Common myeloid progenitor, CD34-positive (primary cell): ENCODE measurements at regions not wholly inside any gene's neighbourhood (a gene's known extent, or its start where the extent isn't known, plus 50 kb on each side); places are given as distances from the start of the nearest gene placed in this dataset.

Experiments
- CTCF ChIA-PET: fragments of 350-600 bp; sonication (Branson Sonifier 250); formaldehyde crosslinking; loops from one replicate; lab custom pipeline; 2021; ENCODE audit warnings: antibody characterized with exemption; lab: Charles Lee
- POLR2A ChIA-PET: fragments of 350-600 bp; sonication (Branson Sonifier 250); formaldehyde crosslinking; loops from one replicate; lab custom pipeline; 2021; ENCODE audit warnings: antibody characterized with exemption; lab: Charles Lee
- DNase-seq, 3 donors: peaks; one replicate each; pipeline versions ENCODE4 v3.0.0 to v3.0.0-alpha.2; 2013
- H3K27ac ChIP-seq, 2 experiments: 1 replicate in 1 of 2; 2 replicates in 1 of 2; pipeline ENCODE4 v1.7.0; 2013; ENCODE audit warnings: inconsistent platforms in 2 of 2, low read length in 2 of 2, mild to moderate bottlenecking in 2 of 2, low read depth in 1 of 2, moderate library complexity in 1 of 2; ENCODE audit not compliant: severe bottlenecking in 2 of 2, insufficient read depth in 1 of 2, poor library complexity in 1 of 2
- H3K27me3 ChIP-seq, 5 experiments: replicated peaks in 2 of 5; 1 replicate in 3 of 5; 2 replicates in 2 of 5; pipeline versions ENCODE4 v1.6.1 to v1.7.0; 2013; ENCODE audit warnings: low read length in 4 of 5, mild to moderate bottlenecking in 2 of 5, moderate library complexity in 2 of 5, inconsistent platforms in 1 of 5; ENCODE audit not compliant: insufficient read depth in 5 of 5, control insufficient read depth in 4 of 5
- H3K36me3 ChIP-seq, 4 experiments: 1 replicate in 2 of 4; 2 replicates in 2 of 4; pipeline versions ENCODE4 v1.6.1 to v1.7.0; 2013; ENCODE audit warnings: low read length in 3 of 4, control low read depth in 1 of 4, mild to moderate bottlenecking in 1 of 4; ENCODE audit not compliant: control insufficient read depth in 4 of 4, insufficient read depth in 4 of 4
- H3K4me1 ChIP-seq, 4 experiments: 1 replicate in 3 of 4; 2 replicates in 1 of 4; pipeline versions ENCODE4 v1.6.1 to v1.7.1; 2013; ENCODE audit warnings: low read length in 3 of 4, mild to moderate bottlenecking in 3 of 4, control low read depth in 1 of 4, inconsistent platforms in 1 of 4, moderate library complexity in 1 of 4; ENCODE audit not compliant: control insufficient read depth in 4 of 4, insufficient read depth in 4 of 4; ENCODE audit errors: control extremely low read depth in 1 of 4
- H3K4me3 ChIP-seq, 7 experiments: 1 replicate in 4 of 7; 2 replicates in 3 of 7; pipeline versions ENCODE4 v1.5.1 to v1.7.0; 2013; ENCODE audit warnings: mild to moderate bottlenecking in 7 of 7, low read length in 6 of 7, moderate library complexity in 6 of 7, inconsistent platforms in 2 of 7, low read depth in 2 of 7, control low read depth in 1 of 7; ENCODE audit not compliant: insufficient read depth in 4 of 7, control insufficient read depth in 1 of 7; ENCODE audit errors: extremely low read depth in 1 of 7
- H3K9me3 ChIP-seq, 5 experiments: 1 replicate in 4 of 5; 2 replicates in 1 of 5; pipeline versions ENCODE4 v1.6.1 to v1.7.1; 2013; ENCODE audit warnings: low read length in 4 of 5, mild to moderate bottlenecking in 2 of 5, inconsistent platforms in 1 of 5, low read depth in 1 of 5, moderate library complexity in 1 of 5; ENCODE audit not compliant: control insufficient read depth in 4 of 5, insufficient read depth in 2 of 5; ENCODE audit errors: control extremely low read depth in 1 of 5
- WGBS: methylation state at CpG from one replicate; pipeline ENCODE4 v1.1.5; 2013; ENCODE audit not compliant: insufficient coverage; 5-methylcytosine and 5-hydroxymethylcytosine counted together

DNA sequence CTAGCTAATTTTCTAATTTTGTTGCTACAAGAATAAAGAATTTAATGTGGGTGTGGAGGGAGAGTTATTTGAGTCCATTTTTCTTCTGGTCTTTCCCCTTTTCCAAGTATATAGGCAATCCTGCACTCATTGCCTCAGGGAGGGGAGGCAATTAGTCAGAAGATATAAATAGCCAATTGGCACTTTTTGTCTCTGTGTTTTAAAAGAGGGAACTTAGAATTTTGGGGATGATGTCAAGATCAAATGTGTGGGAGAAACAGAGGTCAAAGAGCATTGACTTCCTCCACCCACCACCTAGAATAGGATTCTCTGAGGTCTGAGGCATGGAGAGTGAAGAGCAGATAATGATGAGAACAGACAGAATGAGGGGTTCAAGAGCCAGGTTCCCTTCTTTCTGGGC lies 120.3 kb upstream of the ZC3H12C start:
- ChIA-PET POLR2A (no interaction called here), CTCF (no interaction called here)
- H3K27me3 ChIP-seq = no peaks in the 10 kb centered on the region
- H3K27ac ChIP-seq = no peak overlapping the region
- peaks cover 16 to 39% (median 25%) of the 10 kb centered on the region in 4 experiments for H3K4me1 ChIP-seq
- H3K36me3 ChIP-seq = no peaks in the 10 kb centered on the region
- peaks cover 0 to 4% (median 0%) of the 10 kb centered on the region in 5 experiments for H3K9me3 ChIP-seq
- H3K4me3 ChIP-seq = no peak overlapping the region
- DNase-seq = no peak

DNA sequence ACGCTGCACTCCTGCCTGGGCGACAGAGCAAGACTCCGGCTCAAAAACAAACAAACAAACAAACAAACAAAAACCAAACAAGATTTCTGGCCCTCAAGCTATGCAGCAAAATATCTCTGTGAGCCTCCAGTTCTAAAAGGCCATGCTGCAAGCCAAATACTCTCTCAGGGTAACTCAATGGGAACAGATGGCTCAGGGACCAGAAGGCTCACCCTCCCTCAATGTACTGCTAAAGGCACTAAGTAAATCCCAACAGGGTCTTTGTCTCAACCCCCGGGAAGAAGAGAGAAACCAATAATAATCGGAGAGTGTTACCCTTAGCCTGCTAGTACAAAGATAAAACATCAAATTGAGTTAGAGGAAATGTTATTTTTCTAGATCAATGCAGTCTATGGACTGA lies 119.7 kb upstream of the ZC3H12C start:
- H3K27ac ChIP-seq = no peak overlapping the region
- POLR2A ChIA-PET = no interaction called here
- no peak overlapping the region for H3K4me3 ChIP-seq
- H3K4me1 ChIP-seq = peaks cover 16 to 39% (median 25%) of the 10 kb centered on the region in 4 experiments
- WGBS = 100% methylated on average over 1 of the region's 5 CpGs
- no peaks in the 10 kb centered on the region for H3K27me3 ChIP-seq
- H3K36me3 ChIP-seq = no peaks in the 10 kb centered on the region
- DNase-seq = no peak
- CTCF ChIA-PET = no interaction called here
- H3K9me3 ChIP-seq = peaks cover 0 to 4% (median 0%) of the 10 kb centered on the region in 5 experiments

DNA sequence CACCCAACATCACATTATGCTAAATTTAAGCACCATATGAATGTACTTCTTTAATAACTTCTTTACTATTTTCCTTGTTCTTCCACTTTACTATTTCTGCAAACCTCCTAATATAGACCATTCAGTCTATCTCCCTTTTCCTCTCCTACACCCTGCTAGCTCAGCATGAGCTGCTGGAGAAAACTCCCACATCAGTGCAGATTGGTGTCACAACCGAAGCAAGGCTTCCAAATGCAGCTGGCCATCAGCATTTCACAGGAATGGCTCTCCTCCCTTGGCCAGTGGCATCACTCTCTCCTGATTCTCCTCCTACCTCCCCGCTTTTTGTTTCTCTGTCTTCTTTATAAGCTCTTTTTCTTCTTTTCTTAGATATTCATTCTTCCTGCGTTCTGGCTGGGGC lies 118.7 kb upstream of the ZC3H12C start:
- Histone ChIP-seq H3K9me3 (peaks cover 0 to 4% (median 0%) of the 10 kb centered on the region in 5 experiments), H3K4me1 (peaks cover 16 to 39% (median 25%) of the 10 kb centered on the region in 4 experiments), H3K27ac (no peak overlapping the region), H3K36me3 (no peaks in the 10 kb centered on the region), H3K27me3 (no peaks in the 10 kb centered on the region), H3K4me3 (no peak overlapping the region)
- 95% methylated on average over 2 of the region's 3 CpGs for WGBS
- POLR2A ChIA-PET = no interaction called here
- CTCF ChIA-PET = interaction anchor here (1.0 kb wide), 1 partner anchor 22 kb away, joined by 3 read pairs; no protein-coding TSS in a partner anchor
- no peak for DNase-seq

DNA sequence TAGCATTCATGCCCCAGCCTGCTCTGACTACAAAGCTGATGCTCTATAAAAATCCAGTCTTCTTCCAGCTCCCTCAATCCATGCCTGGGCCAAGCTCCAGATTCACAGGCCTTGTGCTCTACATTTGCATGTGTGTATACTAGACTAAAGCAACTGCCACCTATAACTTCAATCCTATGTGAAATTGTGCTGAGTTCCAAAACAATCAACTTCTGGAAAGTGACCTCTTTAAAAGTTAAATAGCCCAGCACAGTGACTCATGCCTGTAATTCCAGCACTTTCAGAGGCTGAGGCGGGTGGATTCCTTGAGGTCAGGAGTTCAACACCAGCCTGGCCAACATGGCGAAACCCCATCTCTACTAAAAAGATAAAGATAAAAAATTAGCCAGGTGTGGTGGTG lies 114.3 kb upstream of the ZC3H12C start:
- no peak overlapping the region for H3K4me3 ChIP-seq
- ChIA-PET POLR2A (no interaction called here), CTCF (no interaction called here)
- WGBS = no CpG with 5 or more reads among the region's 2 CpGs
- no peak for DNase-seq
- peaks cover 0 to 4% (median 0%) of the 10 kb centered on the region in 4 experiments for H3K4me1 ChIP-seq
- peaks cover 0 to 4% (median 0%) of the 10 kb centered on the region in 5 experiments for H3K9me3 ChIP-seq
- no peak overlapping the region for H3K27ac ChIP-seq
- H3K27me3 ChIP-seq = no peaks in the 10 kb centered on the region
- no peaks in the 10 kb centered on the region for H3K36me3 ChIP-seq

DNA sequence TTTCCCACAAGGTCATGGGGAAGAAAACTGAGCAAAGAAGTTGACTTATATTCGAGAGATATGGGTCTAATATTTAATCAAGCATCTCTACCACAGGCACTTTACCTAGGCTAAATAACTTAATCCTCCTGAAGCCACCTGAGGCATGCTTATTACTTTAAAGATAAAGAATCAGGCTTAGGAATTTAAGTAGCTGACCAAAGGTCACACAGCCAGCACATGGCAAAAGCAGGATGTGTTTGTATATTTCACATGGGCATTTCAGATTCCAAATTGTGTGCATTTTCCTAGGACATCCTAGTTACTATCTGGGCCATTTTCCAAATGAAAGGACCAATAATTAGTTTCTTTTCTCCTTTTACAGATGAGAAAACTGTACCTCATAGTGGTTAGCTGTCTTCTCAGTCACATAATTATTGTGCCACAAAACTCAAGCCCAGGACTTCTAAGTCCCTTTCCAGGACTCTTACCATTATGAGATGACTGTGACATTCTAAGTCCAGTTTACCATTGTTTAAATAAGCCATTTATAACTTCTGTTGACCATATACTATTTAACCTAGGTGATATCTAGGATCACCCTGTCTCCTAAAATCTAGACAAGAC lies 112.1 kb upstream of the ZC3H12C start:
- Histone ChIP-seq H3K27me3 (no peaks in the 10 kb centered on the region), H3K27ac (no peak overlapping the region), H3K36me3 (no peaks in the 10 kb centered on the region), H3K4me1 (peaks cover 0 to 17% (median 6%) of the 10 kb centered on the region in 4 experiments), H3K9me3 (peaks cover 0 to 4% (median 0%) of the 10 kb centered on the region in 5 experiments), H3K4me3 (no peak overlapping the region)
- CTCF ChIA-PET = no interaction called here
- no CpG with 5 or more reads among the region's 1 CpG for WGBS
- no peak for DNase-seq
- POLR2A ChIA-PET = no interaction called here

DNA sequence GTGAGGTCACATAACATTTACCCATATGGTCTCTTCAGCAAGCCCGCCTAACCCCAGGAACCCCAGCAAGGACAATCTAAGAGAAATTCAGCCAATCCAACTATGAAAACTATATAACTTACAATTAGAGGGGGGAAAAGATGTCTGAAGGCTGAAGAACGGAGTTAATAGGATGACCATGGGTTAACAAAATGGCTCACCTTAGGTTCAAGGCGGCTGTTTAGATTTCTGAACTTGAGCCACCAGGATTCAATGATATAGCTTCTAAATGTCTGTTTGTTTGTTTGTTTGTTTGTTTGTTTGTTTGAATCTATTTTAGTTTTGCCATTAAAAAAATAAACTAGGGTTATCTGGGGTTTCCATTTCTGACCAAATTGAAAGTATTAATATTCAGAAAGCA lies 109.8 kb upstream of the ZC3H12C start:
- 90% methylated on average over 2 of the region's 3 CpGs for WGBS
- POLR2A ChIA-PET = no interaction called here
- CTCF ChIA-PET = interaction anchor here (1.2 kb wide), 1 partner anchor 16 kb away, joined by 4 read pairs; no protein-coding TSS in a partner anchor

DNA sequence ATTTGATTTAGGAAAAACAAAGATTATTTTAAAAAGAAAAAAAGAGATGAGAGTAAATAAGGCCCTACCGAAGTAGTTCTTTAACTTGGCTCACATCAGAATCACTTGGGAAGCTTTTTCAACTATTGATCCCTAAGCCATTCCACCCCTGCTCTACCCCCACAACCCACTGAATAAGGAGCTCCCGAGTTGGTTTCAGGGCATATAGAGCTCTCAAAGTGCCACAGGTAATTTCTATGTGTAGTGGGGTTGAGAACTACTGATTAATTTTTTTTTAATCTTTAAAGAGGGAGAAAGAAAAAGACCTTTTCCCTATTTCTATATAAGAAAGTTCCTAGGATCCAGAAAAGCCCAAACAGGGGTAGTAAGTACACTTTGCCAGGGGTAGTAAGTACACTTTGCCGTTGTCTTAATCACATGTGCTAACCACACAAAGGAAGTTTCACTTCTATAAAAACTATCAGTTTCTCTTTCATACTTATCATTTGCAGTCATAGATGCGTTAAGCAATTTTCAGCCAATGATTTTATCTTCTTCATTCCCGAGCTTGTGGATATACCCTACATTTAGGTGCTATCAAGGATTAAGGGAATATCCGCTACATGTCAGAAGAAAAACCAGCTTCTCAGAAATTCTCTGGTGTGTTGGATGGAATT lies 108.4 kb upstream of the ZC3H12C start:
- Histone ChIP-seq H3K27me3 (no peaks in the 10 kb centered on the region), H3K4me3 (peak overlapping the region in 3 of 7 experiments; percentile 2 to 57 (median 9)), H3K27ac (peak overlapping the region; percentile 7 to 69), H3K36me3 (peaks cover 0 to 2% (median 0%) of the 10 kb centered on the region in 4 experiments), H3K9me3 (peaks cover 0 to 4% (median 0%) of the 10 kb centered on the region in 5 experiments), H3K4me1 (peaks cover 0 to 17% (median 6%) of the 10 kb centered on the region in 4 experiments)
- 0% methylated on average over 1 of the region's 6 CpGs for WGBS
- ChIA-PET POLR2A (interaction anchor here (0.6 kb wide), 1 partner anchor 1377 kb away, joined by 3 read pairs; no protein-coding TSS in a partner anchor), CTCF (interaction anchor here (0.8 kb wide), 1 partner anchor 195 kb away, joined by 4 read pairs; no protein-coding TSS in a partner anchor)
- DNase-seq = peak; percentile 22 to 75 (median 56)

More for the DNA sequence above, 109.8 kb upstream of the ZC3H12C start:
- H3K27ac ChIP-seq = no peak overlapping the region
- H3K9me3 ChIP-seq = peaks cover 0 to 4% (median 0%) of the 10 kb centered on the region in 5 experiments
- no peaks in the 10 kb centered on the region for H3K27me3 ChIP-seq
- peaks cover 0 to 17% (median 6%) of the 10 kb centered on the region in 4 experiments for H3K4me1 ChIP-seq
- H3K4me3 ChIP-seq = no peak overlapping the region
- no peak for DNase-seq
- H3K36me3 ChIP-seq = no peaks in the 10 kb centered on the region
